GM12874 (cell line): ENCODE measurements at regions not wholly inside any gene's neighbourhood (a gene's known extent, or its start where the extent isn't known, plus 50 kb on each side); places are given as distances from the start of the nearest gene placed in this dataset.

Source experiments
- TF ChIP-seq, protein P1 (sequence below): IDR thresholded peaks from 2 replicates; pipeline ENCODE4 v1.5.1; 2011; ENCODE audit warnings: low read depth, mild to moderate bottlenecking, control low read depth, low read length, moderate library complexity; ENCODE audit not compliant: insufficient read depth

DNA sequence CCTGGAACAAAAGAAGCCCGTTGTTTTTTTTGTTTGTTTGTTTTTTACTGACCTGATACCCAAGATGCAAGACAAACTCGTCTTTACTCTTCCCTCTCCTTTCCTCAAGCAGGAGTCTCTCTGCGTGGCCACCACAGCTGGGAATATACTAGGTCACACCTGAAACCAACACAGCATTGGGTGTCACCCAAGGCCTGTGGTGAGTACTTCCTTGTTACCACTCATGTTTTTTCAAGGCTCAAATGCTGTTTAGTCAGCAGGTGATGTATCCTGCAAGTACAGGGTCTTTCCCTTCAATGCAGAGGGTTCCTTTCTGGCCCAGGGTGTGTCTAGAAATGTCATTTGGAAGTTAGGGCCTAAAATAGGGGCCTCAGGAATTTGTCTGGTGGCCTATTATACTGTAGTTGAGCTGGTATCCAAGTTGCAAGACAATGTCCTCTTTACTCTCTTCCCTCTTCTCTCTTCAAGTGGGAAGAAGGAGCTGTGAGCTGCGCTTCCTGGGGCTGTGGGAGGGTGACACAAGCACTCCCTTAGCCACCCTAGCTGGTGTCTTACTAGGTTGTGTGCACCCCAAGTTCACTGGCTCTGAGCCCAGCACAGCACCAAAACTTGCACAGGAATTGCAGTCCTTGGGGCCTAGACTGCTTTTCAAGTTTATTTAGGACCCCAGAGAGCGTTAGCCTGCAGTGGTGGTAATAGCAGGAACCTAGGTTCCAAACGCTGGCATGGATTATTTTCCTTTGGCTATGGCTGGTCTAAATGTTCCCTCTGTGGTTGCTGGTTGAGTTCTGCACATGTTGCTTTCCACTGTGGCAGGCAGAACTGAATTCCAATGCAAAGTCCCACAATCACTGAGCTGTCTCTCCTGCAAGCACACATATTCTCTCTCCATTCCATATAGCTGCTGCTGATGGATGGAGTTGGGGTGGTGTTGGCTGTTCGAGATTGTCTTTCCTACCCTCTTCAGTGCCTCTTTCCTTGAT, 91.4 kb upstream of the LYPLAL1 start:
- TF ChIP-seq, protein P1, sequence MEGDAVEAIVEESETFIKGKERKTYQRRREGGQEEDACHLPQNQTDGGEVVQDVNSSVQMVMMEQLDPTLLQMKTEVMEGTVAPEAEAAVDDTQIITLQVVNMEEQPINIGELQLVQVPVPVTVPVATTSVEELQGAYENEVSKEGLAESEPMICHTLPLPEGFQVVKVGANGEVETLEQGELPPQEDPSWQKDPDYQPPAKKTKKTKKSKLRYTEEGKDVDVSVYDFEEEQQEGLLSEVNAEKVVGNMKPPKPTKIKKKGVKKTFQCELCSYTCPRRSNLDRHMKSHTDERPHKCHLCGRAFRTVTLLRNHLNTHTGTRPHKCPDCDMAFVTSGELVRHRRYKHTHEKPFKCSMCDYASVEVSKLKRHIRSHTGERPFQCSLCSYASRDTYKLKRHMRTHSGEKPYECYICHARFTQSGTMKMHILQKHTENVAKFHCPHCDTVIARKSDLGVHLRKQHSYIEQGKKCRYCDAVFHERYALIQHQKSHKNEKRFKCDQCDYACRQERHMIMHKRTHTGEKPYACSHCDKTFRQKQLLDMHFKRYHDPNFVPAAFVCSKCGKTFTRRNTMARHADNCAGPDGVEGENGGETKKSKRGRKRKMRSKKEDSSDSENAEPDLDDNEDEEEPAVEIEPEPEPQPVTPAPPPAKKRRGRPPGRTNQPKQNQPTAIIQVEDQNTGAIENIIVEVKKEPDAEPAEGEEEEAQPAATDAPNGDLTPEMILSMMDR = no peak

GRCh38 chr1:219083631-219084030, 90.0 kb upstream of the LYPLAL1 start:
- TF ChIP-seq, protein P1 = no peak

- TF ChIP-seq, protein P1 = no peak
Measured at GRCh38 chr1:219085082-219085481, 88.6 kb upstream of the LYPLAL1 start.

GRCh38 chr1:219085988-219086387, 87.7 kb upstream of the LYPLAL1 start:
- TF ChIP-seq, protein P1 = no peak

DNA sequence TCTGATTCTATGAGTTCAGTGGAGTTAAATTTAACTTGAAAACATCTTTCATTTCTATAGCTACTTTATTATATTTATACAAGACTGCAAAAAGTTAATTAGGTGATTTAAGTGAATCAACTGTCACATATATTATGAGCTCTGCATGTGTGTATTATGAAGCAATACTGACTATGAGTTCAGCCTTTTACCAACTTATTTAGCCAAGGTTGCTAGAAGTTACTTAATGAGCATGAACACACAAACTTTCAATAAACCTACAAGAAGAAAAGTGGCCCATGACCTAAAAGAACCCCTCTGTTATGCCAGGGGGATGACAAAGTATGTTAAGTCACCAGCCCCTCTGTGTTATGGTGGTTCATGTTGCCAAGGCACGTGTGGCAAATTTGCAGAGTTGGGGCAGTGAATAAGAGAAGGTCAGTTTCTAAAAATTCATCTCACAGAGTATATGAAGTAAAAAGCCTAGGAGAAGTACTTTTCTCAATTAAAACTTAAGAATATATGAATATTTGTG, 86.7 kb upstream of the LYPLAL1 start:
- TF ChIP-seq, protein P1 = no peak

- TF ChIP-seq, protein P1 = no peak
Measured at GRCh38 chr1:219088778-219089557, 84.7 kb upstream of the LYPLAL1 start.

- TF ChIP-seq, protein P1 = no peak
Measured at GRCh38 chr1:219090607-219091006, 83.1 kb upstream of the LYPLAL1 start.
